GM19395 (cell line): ENCODE measurements at regions not wholly inside any gene's neighbourhood (a gene's known extent, or its start where the extent isn't known, plus 50 kb on each side); places are given as distances from the start of the nearest gene placed in this dataset.
"Not testable (repeated sequence)": the region's sequence is repeated elsewhere in the genome, so short reads cannot be mapped to it uniquely, and the experiment has no call there.

ENCODE experiments used
- ATAC-seq: cut with Tn5 transposase; IDR thresholded peaks from one replicate; pipeline ENCODE4 v1.9.1; 2021; ENCODE audit warnings: mild to moderate bottlenecking, moderate library complexity; ENCODE audit not compliant: unreplicated experiment

- no peak for ATAC-seq
These were observed 140.1 kb upstream of the JCAD start for GRCh38 chr10:30199376-30200016.

DNA sequence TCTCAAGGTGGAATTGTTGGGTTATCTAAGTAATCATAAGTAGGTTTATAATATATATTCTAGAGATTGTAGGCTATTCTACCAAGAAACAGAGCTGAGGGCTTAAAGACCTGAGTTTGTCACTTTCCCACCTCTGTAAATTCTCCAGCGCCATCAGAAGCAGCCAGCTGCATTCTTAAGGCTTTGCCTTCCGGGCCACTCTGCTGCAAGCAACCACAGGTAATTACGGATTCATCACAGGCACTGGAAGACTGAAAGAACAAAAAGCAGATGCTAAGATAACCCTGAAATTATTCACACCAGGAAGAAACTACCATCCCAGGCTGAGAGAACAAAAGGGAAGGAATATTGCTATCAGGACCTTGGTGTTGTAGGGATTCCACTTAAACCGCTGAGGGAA, 137.8 kb upstream of the JCAD start:
- no peak for ATAC-seq

DNA sequence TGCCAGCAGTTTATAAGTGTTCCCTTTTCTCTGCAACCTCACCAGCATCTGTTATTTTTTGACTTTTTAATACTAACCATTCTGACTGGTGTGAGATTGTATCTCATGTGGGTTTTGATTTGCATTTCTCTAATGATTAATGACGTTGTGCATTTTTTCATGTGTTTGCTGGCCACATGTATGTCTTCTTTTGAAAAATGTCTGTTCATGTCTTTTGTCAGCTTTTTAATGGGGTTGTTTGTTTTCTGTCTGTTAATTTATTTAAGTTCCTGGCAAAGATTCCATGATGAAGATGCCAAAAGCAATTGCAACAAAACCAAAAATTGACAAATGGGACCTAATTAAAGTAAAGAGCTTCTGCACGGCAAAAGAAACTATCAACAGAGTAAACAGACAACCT, 137.2 kb upstream of the JCAD start:
- ATAC-seq, result not testable (repeated sequence)

DNA sequence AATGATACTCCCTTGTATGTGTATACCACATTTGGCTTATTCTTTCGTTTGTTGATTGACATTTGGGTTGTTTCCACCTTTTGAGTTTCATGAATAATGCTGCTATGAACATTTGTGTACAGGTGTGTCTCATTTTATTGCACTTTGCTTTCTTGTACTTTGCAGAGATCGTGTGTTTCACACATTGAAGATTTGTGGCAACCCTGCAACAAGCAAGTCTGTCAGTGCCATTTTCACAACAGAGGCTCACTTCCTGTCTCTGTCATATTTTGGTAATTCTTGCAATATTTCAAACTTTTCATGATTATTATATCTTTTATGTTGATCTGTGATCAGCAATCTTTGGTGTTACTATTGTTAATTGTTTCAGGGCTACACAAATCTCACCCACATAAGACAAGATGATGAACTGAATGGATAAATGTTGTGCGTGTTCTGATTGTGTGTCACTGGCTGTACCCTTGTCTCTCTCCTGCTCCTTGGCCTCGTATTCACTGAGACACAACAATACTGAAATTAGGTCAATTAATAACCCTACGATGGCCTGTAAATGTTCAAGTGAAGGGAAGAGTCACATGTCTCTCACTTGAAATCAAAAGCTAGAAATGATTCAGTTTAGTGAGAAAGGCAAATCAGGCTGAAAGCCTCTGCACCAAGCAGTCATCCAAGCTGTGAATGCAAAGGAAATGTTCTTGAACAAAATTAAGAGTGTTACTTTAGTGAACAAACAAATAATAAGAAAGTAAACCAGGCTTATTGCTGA, 133.6 kb upstream of the JCAD start:
- ATAC-seq, result peak; percentile 72

DNA sequence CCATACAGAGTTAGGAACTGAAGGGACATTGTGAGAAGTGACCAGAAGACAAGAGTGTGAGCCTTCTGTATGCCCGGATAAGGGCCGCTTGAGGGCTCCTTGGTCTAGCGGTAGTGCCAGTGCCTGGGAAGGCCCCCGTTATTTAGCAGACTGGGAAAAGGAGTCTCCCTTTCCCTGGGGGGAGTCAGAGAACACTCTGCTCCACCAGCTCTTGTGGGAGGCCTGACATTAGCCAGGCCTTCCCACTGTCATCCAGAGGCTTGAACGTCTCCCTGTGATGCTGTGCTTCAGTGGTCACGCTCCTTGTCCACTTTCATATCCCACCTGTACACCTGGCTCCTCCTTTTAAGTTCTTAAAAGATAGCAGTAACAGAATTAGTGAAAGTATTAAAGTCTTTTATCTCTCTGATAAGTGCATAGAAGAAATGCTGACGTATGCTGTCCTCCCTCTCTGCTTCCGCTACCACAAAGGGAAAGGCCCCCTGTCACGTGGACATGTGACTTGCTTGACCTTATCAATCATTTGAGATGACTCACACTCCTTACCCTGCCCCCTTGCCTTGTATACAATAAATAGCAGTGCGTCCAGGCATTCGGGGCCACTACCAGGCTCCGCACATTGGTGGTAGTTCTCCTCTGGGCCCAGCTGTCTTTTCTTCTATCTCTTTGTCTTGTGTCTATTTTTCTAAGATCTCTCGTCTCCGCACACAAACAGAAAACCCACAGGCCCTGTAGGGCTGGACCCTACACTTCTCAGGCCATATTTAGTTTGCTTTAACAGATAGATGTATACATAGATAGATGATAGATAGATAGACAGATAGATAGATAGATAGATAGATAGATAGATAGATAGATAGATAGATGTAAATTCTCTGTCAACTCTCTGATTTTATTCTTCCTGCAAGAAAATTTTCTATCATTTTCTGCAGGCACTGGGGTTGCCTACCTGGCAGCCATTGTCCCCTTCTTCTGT, 131.5 kb upstream of the JCAD start:
- ATAC-seq, result no peak

GRCh38 chr10:30189238-30189580, 129.8 kb upstream of the JCAD start:
- no peak for ATAC-seq

- ATAC-seq, result no peak
These were observed 129.3 kb upstream of the JCAD start for GRCh38 chr10:30188556-30189237.

DNA sequence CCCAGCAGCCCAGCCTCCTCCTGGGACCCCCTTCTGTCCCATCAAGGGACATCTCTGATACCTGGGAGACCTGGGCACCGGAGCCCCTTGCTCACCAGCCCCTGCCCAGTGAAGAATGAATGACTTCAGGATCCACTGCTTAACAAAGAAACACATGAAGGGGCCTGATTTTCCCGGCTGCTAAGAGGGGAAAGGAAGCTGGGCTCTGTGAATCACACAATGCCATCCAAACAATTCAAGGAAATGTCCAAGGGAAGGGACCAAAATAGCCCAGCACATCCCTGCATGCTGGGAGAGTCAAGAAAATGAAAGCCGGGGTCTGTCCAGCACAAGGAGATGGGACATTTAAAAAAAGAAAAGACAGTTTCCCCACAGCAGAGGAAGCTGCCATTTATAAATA, 128.7 kb upstream of the JCAD start:
- no peak for ATAC-seq

- ATAC-seq, result no peak
These were observed 127.6 kb upstream of the JCAD start for GRCh38 chr10:30187010-30187409.

DNA sequence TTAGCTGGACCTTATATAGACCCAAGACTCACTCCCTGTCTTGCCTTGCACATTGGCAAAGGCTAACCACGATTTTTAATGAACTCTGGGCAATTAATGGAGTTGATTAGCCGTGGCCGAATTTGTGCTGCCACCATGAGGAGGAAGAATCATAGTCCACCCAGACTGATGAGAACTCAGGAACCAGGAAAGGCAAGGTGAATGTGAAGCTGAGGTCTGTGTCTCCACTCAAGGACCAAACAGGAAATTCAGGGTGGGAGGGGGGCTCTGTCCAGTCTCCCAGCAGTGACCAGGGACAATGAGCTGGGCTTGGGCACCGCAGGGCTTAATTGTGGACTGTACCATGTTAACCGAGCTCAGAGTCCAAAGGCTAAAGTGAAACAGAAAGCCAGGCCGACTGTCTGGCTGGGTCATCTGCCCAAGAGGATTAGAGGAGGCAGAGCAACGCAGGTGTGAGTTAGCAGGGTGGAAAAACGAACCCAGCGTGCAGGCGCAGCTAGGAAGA, 127.0 kb upstream of the JCAD start:
- ATAC-seq, result no peak

DNA sequence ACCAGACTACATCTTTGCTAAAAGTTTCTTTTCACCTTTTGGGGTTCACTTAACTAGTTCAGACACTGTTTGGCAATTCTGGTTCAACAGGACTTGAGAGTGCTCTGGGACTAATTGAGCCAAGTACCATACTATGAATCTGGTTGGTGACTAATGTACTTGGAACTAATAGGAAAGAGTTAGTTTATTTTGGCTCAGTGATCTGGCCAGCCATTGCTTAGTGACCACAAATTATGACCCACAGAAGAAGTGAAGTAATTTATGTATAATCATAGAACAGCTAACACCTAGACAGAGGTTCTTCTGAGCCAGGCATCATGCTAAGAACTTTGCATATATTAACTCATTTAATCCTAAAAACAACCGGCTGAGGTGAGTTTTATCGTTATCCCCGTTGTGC, 126.5 kb upstream of the JCAD start:
- ATAC-seq, result no peak

GRCh38 chr10:30185341-30185740, 126.0 kb upstream of the JCAD start:
- ATAC-seq, result no peak

DNA sequence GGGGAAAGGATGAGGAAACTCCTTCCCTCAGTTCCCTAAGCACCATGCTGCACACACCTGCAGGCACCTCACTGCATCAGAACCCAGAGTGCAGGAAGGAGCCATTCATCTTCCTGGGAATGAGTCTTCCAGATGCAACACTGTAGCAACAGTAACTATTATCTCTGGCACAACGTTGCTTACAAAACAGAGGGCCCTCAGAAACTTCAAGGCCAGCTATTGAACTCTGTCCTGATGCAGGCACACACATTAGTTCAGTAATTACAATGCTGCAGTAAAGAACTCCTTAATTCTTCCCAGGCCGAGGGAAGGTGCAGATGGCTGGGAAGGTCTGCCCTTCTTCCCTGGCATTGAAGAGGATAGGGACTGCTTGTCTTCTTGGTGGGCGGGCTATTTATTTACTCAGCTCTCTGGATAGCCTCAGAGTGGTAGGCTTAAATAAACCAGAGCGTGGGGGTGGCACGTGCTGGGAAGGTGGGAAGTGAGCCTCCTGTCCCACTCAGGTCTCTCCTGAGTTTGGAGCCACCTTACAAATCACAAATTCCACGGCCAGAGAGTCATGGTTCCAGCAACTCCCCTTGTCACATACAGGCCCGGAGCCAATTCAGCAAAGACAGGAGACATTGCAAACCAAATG, 125.1 kb upstream of the JCAD start:
- ATAC-seq, result no peak

DNA sequence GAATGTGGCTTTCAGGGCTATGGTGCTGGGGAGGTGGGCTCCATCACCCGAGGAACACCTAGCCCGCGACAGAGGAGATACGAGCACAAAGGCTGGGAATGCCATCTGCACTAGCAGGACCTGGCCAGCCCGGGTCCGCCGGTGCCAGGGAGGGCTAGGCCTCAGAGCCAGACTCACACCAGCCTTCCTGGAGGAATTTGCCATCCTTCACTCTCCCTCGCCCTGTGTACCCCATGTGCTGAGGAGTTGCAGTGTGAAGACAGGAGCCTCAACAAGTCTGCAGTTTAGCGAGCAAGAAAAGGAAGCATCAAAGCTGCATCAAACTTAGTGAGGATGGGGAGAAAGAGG, 123.6 kb upstream of the JCAD start:
- ATAC-seq, result no peak

- no peak for ATAC-seq
These were observed 123.0 kb upstream of the JCAD start for GRCh38 chr10:30182191-30183054.

DNA sequence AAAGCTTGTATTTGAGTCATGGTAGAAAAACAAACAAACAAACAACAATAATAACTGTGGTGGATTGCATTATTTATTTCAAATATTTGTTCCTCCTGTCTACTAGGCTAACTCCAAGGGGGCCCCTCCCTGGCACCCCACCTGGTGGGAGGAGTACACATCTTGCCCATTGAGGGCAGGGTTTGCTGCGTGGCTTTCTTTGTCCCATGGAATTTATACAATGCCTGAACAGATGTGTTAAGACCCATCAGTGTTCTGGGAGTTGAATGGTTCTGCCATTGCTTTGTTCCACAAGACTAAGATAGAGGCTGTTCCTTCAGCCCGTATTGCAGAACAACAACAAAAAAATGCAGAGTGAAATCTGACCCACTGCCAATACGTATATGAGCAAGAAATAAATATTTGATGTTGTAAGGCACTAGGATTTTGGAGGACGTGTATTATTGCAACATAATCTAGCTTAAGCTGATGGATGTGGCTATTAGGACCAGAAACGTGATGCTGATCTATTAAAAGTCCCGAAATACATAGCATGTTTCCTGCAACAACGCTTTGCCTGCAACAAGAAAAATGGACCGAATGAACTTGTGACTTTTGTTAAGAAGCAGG, 119.1 kb upstream of the JCAD start:
- no peak for ATAC-seq

DNA sequence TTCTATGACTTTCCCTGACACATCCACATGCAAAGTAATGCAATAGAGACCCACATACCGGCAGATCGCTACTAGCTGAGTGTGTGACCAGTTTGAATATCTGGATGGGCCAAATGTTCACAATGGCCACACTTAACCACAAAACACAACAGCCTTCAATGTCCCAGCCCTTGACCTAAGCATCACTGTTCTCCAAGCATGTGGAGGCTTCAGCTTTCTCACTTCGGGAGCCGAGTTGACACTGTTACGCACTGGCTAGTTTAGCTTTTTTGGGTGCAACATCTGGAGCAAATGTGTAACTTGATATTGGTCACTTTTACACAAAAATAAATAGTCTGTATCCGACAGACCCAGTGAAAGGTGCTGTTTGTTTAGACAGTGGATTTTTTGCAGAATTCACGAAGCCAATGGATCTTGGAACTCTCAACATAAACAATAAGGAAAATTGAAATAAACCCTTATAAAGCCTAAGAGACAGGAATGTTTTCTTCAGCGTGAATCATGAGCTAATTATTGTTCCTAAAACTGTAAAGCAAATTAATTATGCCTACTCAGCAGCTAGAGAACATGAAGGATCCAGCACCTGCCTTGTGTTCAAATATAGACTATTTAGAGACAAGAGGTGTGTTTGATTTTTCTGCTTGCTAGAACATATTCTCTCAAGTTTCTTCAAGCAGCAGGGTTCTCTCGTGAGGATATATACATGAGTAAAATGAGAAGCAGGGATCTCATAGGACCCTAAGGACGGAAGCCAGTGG, 117.6 kb upstream of the JCAD start:
- ATAC-seq, result no peak

DNA sequence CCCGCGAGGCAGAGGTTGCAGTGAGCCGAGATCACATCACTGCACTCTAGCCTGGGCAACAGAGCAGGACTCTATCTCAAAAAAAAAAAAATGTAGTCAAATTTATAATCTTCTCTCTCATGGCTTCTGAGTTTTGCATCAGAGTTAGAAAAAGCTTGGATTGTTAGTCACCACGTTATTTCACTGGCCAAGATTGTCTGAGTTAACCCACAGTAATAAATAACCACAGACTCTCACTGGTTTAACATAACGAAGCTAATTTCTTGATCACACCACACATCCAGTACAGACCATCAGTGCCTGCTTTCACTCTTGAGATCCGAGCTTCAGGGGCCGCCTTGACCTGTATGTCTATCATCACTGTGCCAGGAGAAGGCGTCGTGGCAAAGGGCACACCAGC, 116.8 kb upstream of the JCAD start:
- ATAC-seq, result no peak
